Psoas muscle (tissue), 7 donors: ENCODE measurements at regions not wholly inside any gene's neighbourhood (a gene's known extent, or its start where the extent isn't known, plus 50 kb on each side); places are given as distances from the start of the nearest gene placed in this dataset.

Experiments used
- ATAC-seq, 4 donors: fragments of 200-7000 bp; cut with Tn5 transposase; one replicate each; pipeline ENCODE4 v1.9.1; 2020; ENCODE audit warnings: moderate library complexity in 3 of 4, mild to moderate bottlenecking in 2 of 4
- DNase-seq, 2 donors: peaks; one replicate each; pipeline ENCODE4 v3.0.0-alpha.2; 2020
- H3K27ac ChIP-seq: fragments of 200-600 bp; one replicate; pipeline ENCODE4 v1.8.0; 2022
- H3K27me3 ChIP-seq, 3 donors: fragments of 200-600 bp in 1 of 3; one replicate each; pipeline versions ENCODE4 v1.6.1 to v1.8.0; 2013 to 2022; ENCODE audit warnings: low read length in 2 of 3, mild to moderate bottlenecking in 2 of 3, moderate library complexity in 1 of 3; ENCODE audit not compliant: insufficient read depth in 3 of 3
- H3K36me3 ChIP-seq, 2 donors: fragments of 200-600 bp in 1 of 2; one replicate each; pipeline versions ENCODE4 v1.6.1 to v1.8.0; 2013 to 2022; ENCODE audit warnings: low read depth in 1 of 2, mild to moderate bottlenecking in 1 of 2, moderate library complexity in 1 of 2; ENCODE audit not compliant: insufficient read depth in 1 of 2
- H3K4me1 ChIP-seq: fragments of 200-600 bp; one replicate; pipeline ENCODE4 v1.8.0; 2022
- H3K4me3 ChIP-seq: fragments of 200-600 bp; one replicate; pipeline ENCODE4 v1.8.0; 2022; ENCODE audit warnings: mild to moderate bottlenecking
- H3K9me3 ChIP-seq: fragments of 200-600 bp; one replicate; pipeline ENCODE4 v1.8.0; 2022
- CTCF ChIP-seq: fragments of 200-600 bp; IDR thresholded peaks from one replicate; pipeline ENCODE4 v1.8.0; 2022; ENCODE audit warnings: antibody characterized with exemption
- WGBS, 3 donors: extraction: QIAGEN DNeasy Blood & Tissue Kit; methylation state at CpG; one replicate each; pipeline versions ENCODE4 v1.1.6 to v1.1.7; 2013; 5-methylcytosine and 5-hydroxymethylcytosine counted together
- intact Hi-C, 2 donors: fragments of 100-400 bp; cut with DNase I; formaldehyde crosslinking; loops; one replicate each; pipeline versions ENCODE4 v1.11.0 to v1.14.2; 2022
- donor health status: healthy with polysubstance abuse.
- donor health status: DM: no; HTN: no; CAD: no; lungs with moderate emphysema.
- donor health status: Bipolar disorder and iron deficiency.
- donor health status: healthy.
- donor health status: DM: yes; HTN: yes; CAD: no.
- donor health status: DM: no; HTN: no; CAD: no.
- donor health status: DM: yes; HTN: yes; CAD: no.

- Histone ChIP-seq H3K27me3 (no peaks in the 10 kb centered on the region), H3K27ac (no peak overlapping the region), H3K36me3 (no peaks in the 10 kb centered on the region), H3K4me3 (no peak overlapping the region), H3K9me3 (no peaks in the 10 kb centered on the region), H3K4me1 (no peaks in the 10 kb centered on the region)
- TF ChIP-seq CTCF = no peak
- 89 to 95% (median 93%) methylated on average over 1 of the region's 1 CpG for WGBS, 3 donors
- ATAC-seq = no peak
- DNase-seq = no peak
- intact Hi-C loops = no loop called here
Observed at GRCh38 chr2:180359522-180360282, 352.6 kb upstream of the CWC22 start.

DNA sequence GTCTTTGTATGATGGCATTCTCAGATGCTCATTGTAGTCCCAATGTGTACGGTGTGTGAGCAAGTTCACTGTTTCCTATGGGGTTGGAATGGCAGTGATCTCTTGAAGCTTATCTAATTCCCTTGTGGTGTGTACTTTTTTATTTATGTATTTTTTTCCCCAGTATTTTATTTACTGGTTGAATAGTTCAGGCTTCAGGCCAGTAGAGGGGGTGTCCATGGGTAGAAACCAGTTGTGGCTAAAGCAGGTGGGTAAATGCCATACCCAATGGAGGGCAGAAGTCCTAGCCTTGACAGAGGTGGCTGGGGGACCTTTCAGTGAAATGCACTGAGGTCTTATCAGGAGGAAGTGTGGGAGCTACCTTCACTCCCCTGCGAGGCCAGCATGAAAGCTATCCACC lies 351.4 kb upstream of the CWC22 start:
- 87 to 94% (median 92%) methylated on average over 2 of the region's 2 CpGs for WGBS, 3 donors
- Histone ChIP-seq H3K27ac (no peak overlapping the region), H3K9me3 (no peaks in the 10 kb centered on the region), H3K36me3 (no peaks in the 10 kb centered on the region), H3K27me3 (no peaks in the 10 kb centered on the region), H3K4me1 (no peaks in the 10 kb centered on the region), H3K4me3 (no peak overlapping the region)
- no peak for TF ChIP-seq CTCF
- ATAC-seq (no peak), DNase-seq (no peak)
- intact Hi-C loops = no loop called here

- Histone ChIP-seq H3K4me3 (no peak overlapping the region), H3K27me3 (no peaks in the 10 kb centered on the region), H3K36me3 (no peaks in the 10 kb centered on the region), H3K9me3 (no peaks in the 10 kb centered on the region), H3K4me1 (no peaks in the 10 kb centered on the region), H3K27ac (no peak overlapping the region)
- DNase-seq (no peak), ATAC-seq (no peak)
- no peak for TF ChIP-seq CTCF
- intact Hi-C loops = no loop called here
Observed at GRCh38 chr2:180356676-180357075, 349.6 kb upstream of the CWC22 start.

- ATAC-seq (no peak), DNase-seq (no peak)
- no peaks in the 10 kb centered on the region for H3K27me3 ChIP-seq
- intact Hi-C loops = no loop called here
- 51 to 56% (median 53%) methylated on average over 1 of the region's 1 CpG for whole genome bisulfite sequencing, 3 donors
- no peak for TF ChIP-seq CTCF
- no peak overlapping the region for H3K4me3 ChIP-seq
- H3K36me3 ChIP-seq = no peaks in the 10 kb centered on the region
- H3K27ac ChIP-seq = no peak overlapping the region
- no peaks in the 10 kb centered on the region for H3K9me3 ChIP-seq
- H3K4me1 ChIP-seq = no peaks in the 10 kb centered on the region
Observed at GRCh38 chr2:180352620-180353019, 345.5 kb upstream of the CWC22 start.

DNA sequence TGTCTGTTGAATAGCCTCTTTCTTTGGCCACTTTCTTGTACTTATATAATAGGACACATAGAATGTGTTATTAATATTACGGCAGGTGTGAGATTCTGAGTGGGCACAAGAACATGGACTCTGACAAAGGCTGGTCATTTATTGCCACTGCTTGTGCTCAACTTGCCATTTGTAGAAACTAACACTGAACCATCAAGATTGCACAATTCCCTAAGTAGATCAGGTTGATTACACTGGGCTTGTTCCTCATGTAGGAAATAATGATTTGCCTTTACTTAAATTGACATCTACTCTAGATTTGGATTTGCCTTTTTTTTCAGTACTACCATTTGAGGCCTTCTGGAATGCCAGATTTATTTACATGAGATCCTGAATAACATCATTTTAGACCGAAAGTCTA lies 342.7 kb upstream of the CWC22 start:
- TF ChIP-seq CTCF = no peak

More for the DNA sequence above, 342.7 kb upstream of the CWC22 start:
- no peaks in the 10 kb centered on the region for H3K27me3 ChIP-seq
- H3K27ac ChIP-seq = no peak overlapping the region
- no peak overlapping the region for H3K4me3 ChIP-seq
- intact Hi-C loops = no loop called here
- no peaks in the 10 kb centered on the region for H3K36me3 ChIP-seq
- H3K4me1 ChIP-seq = no peaks in the 10 kb centered on the region
- no peaks in the 10 kb centered on the region for H3K9me3 ChIP-seq
- DNase-seq (no peak), ATAC-seq (no peak)
- 92 to 97% (median 95%) methylated on average over 2 of the region's 2 CpGs for WGBS, 3 donors
